Cerebellar cortex (tissue), 1 donor: ENCODE measurements at regions not wholly inside any gene's neighbourhood (a gene's known extent, or its start where the extent isn't known, plus 50 kb on each side); places are given as distances from the start of the nearest gene placed in this dataset.
"Not testable (repeated sequence)": the region's sequence is repeated elsewhere in the genome, so short reads cannot be mapped to it uniquely, and the experiment has no call there.

Experiments
- DNase-seq: peaks from one replicate; pipeline ENCODE4 v3.0.0-alpha.2; 2015; ENCODE audit warnings: low spot score

DNA sequence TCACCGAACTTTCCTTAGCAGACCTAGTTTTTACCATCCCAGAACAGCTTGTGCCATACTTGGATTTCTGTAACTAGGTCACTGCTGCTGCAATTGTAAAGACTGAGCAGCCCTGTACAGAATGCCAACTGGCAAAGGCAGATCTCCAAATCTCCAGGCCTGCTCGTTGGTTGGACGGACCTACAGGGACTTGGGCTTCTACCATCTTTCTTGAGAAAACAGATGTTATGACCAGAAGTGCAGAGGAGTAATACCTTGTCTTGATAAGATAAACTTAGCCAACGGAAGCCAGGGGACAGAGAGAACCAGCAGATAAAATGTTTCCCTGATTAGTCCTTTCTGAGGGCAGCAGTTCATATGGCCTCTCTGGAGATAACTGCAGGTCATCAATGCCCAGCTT, 304.1 kb downstream of the RFPL4B start:
- peak; percentile 70 for DNase-seq

DNA sequence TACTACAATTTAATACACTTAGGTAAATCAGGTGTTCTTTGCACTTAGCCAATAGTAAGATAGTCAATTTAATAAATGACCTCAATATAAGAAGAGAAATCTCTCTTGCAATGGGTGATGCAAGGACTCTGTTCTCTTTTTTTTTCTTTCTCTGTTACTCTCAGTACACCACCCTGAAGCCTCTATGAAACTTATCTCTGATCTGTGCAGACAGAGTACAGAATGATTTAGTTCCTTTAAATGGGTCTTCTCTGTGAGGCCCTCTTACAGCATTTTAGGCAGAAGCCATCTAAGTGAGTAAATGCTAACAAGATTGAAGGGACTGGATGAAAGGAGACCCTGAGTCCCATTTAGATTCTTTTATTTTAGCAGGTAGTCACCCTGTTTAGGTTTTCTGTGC, 312.8 kb downstream of the RFPL4B start:
- no peak for DNase-seq

DNA sequence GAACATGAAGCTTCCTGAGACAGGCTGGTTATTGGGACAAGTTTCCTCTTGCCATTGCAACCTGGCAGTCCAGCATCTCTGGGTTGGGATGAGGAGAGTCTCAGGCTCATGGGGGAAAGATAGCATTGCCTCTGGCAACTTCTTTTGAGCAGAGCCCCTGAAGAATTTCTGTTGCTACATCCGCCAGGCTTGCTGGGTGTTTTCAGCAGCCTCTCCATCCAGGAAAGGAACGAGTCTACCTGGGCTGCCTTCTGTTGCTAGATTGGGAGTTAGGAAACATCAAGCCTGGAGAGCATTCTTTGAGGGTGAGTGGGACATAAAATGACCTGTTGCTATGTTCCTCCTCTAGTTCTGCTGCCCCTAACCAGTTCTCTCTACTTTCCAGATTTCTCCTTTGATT, 313.5 kb downstream of the RFPL4B start:
- DNase-seq = no peak

DNA sequence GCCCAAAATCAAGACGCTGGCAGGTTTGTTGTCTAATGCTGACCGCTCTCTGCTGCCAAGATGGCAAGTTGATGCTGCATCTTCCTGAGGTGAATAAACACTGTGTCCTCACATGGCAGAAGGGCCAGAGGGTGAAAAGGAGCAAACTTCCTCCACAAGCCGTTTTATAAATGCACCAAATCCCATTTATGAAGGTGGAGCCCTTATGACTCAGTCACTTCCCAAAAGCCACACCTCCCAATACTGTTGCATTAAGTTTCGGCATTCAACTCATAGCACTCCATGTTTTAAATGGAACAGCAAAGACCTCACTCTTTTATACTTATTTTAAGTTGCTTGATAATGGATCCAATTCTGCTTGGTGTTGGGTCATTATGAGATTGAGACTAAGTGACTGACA, 316.6 kb downstream of the RFPL4B start:
- DNase-seq = no peak

DNA sequence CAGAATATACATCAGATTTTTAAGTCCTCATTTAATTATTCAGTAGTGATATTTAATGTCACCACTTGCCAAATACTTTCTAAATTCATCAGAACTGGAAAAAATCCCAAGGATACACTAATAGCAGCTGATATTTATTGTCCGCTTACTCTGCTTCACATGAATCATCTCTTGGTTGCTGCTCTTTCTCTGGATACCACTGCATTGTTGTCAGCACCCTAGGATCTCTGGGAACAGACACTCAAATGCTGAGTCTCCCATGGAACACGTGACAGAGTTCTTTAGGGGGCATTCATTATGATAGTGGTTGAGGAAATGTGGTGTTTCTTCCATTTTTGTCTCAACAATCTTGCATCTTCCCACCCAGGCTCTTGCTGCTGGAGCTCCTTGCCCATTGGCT, 318.0 kb downstream of the RFPL4B start:
- no peak for DNase-seq

DNA sequence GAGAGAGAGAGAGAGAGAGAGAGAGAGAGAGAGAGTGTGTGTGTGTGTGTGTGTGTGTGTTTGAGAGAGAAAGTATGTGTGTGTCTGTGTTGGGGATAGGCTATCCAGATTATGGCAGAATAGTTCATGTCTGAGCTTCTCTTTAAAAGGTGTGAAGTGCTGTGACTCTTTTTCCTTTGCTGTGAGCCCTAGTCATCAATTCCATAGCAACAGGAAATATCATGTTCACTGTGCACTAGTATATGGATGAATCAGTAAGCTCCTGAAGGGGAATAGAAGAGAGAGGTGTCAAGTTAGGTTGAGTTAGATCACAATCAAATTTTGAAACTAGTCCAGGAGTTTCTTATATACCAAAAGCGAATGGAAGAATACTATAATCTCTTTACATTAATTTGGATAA, 318.7 kb downstream of the RFPL4B start:
- no peak for DNase-seq

DNA sequence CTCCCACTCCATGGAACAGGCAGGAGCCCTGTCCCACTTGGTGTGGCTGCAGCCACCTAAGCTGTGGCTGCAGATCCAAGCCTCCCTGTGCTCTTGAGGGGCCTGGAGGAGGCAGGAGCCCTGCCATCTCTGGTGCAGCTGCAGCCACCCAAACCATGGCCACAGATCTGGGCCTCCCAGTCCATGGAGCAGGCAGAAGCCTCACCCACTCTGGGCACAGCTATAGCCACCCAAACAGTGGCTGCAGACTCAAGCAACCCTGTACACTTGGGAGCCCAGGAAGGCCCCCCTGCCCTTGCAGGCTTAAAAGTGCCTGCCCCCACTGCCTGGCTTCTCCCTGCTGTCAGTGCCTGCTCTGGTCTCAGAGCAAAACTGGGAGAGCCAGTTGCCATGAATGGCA, 320.3 kb downstream of the RFPL4B start:
- DNase-seq = no peak

DNA sequence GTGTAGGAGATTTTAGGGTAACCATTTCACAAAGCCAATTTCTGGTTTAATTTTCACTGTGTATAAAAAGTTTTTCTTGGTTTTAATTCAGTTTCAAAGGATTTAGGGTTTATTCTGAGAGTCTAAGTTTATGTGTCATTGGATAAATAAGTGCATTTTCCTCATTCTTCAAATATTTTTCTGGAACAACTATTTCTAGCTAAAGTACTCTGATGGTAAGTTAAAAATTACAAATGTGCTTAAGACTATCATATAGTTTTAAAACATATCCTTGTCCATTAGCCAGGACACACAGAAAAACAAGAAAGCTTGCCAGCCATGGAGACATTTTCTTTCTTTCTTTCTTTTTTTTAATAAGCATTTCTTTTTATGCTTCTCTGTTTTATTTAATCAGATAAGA, 333.0 kb downstream of the RFPL4B start:
- DNase-seq = no peak

DNA sequence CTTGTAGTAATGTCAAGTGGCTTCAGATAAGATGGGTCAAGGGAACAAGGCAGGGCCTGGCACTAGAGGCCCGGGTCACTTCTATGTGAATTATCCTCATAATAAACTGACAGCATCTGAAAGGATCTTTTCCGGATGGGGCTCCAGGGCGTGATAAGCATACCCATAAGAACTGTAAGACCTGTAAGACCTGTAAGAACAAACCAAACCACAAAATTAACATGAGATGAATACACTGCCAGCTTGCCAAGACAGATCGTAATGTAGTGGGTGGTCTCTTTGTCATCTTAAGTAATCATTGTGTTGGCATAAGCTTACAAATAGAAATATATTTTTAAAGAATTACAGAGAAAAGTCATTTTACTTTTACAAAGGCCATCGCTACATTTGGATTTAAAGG, 334.9 kb downstream of the RFPL4B start:
- no peak for DNase-seq

DNA sequence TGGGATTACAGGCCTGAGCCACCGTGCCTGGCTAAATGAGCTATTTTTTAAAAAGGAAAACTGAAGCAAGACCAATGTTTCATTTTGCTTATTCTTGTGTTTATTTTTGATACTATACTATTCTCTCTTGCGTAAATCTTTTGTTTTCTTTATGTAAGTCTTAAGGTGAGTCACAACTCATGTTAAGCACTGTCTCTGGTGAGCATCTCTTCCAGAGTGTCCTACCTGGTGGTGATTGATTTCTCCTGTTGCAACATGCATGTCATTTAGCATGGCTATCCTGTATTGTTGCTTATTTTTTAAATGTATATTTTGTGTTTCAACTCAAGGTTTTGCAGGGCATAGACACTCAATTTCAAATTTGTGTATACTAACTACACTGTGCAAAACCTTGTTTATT, 336.0 kb downstream of the RFPL4B start:
- DNase-seq = no peak

DNA sequence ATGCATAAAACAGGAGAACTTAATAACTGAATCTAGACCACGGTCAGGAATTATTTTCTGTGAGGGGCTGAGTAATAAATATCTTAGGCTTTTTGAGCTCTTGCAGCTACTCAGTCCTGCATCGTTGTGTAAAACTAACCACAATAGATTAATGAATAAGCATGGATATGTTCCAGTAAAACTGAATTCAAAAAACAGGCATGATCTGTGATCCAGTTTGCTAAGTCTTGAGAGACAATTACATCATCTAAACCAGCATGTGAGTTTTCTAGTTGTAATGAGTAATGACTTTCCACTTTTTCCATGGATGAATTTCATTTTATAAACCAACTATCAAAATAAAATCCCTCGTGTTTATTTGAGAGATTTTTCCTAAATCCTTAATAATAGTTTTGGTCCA, 336.8 kb downstream of the RFPL4B start:
- DNase-seq = no peak

DNA sequence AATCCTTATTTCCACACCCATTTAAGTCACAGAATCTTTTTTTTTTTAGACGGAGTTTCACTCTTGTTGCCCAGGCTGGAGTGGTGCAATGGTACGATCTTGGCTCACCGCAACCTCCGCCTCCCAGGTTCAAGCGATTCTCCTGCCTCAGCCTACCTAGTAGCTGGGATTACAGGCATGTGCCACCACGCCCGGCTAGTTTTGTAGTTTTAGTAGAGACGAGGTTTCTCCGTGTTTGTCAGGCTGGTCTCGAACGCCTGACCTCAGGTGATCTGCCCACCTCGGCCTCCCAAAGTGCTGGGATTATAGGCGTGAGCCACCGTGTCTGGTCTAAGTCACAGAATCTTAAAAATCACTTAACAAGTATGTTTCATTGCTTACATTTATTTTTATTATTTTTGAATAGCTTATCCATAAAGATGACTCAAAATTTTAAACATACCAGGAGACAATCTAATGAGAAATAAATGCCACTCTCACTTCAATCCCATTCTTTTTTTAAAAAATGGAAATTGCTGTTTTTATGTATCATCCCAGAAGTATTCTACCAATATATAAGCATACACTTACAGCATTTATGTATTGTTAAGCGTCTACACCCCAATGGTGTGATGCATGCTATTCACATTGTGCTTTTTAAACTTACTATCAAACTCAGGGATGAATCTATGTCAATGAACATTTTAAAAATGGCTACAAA, 338.5 kb downstream of the RFPL4B start:
- DNase-seq = not testable (repeated sequence)

DNA sequence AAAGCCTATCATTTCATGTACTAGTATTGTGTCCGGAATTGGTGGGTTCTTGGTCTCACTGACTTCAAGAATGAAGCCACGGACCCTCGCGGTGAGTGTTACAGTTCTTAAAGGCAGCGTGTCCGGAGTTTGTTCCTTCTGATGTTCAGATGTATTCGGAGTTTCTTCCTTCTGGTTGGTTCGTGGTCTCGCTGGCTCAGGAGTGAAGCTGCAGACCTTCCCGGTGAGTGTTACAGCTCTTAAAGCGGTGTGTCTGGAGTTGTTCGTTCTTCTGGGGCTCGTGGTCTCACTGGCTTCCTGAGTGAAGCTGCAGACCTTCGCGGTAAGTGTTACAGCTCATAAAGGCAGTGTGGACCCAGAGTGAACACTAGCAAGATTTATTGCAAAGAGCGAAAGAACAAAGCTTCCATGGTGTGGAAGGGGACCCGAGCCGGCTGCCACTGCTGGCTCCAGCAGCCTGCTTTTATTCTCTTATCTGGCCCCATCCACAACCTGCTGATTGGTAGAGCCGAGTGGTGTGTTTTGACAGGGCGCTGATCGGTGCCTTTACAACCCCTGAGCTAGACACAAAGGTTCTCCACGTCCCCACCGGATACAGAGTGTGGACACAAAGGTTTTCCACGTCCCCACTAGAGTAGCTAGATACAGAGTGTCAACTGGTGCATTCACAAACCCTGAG, 341.5 kb downstream of the RFPL4B start:
- DNase-seq = not testable (repeated sequence)

DNA sequence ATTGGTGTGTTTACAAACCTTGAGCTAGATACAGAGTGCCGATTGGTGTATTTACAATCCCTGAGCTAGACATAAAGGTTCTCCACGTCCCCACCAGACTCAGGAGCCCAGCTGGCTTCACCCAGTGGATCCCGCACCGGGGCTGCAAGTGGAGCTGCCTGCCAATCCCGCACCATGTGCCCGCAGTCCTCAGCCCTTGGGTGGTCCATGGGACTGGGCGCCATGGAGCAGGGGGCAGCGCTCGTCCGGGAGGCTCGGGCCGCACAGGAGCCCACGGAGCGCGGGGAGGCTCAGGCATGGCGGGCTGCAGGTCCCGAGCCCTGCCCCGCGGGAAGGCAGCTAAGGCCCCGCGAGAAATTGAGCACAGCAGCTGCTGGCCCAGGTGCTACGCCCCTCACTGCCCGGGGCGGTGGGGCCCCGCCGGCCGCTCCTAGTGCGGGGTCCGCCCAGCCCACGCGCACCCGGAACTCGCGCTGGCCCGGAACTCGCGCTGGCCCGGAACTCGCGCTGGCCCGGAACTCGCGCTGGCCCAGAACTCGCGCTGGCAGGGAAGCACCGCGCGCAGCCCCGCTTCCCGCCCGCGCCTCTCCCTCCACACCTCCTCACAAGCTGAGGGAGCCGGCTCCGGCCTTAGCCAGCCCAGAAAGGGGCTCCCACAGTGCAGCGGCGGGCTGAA, 342.2 kb downstream of the RFPL4B start:
- DNase-seq = not testable (repeated sequence)

DNA sequence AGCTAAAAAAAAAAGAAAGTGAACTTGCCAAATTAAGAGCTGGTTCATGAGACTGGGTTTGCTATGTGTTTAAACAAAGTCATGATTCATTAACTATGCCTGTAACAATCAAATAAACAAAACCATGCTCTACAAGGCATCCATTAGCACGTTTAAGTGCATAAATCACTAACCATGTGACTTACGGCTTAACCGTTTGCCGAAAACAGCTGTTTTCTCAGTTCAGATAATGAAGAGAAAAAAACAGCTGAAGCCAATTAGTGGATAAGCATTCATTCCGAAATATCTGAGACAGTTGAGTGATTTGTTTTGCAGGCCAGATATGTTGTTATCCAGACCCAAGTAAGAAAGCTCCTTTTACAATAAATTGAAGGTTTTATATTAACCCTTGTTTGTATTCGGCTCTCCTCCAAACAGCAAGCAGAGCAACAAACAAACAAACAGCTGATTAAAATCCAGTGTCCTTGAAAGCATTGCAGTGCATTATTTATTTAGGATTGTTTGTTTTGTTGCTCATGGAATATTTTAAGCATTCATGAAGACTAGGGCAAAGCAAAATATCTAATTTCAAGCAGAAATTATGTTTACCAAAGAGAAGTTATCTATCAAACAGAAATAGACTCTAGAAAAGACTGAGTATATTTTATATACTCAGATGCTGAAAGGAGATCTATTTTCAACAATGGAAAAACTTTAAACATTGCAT, 343.5 kb downstream of the RFPL4B start:
- no peak for DNase-seq

DNA sequence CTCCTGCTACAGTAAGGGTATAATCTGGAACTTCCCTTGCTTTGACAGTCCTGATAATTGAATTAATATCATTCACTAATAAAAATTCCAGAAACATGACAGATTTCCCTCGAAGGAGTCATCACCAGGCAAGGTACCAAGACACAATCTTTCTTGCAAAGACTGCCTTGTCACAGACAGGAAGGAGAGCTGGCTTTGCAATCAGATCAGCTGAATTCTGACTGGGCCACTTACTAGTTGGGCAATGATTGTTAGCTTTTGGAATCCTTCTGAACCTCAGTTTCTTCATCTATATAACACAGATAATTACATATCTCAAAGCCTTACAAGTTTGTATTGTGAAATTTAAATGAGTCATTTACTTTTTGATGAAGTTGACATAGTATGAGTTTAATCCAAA, 344.2 kb downstream of the RFPL4B start:
- no peak for DNase-seq

DNA sequence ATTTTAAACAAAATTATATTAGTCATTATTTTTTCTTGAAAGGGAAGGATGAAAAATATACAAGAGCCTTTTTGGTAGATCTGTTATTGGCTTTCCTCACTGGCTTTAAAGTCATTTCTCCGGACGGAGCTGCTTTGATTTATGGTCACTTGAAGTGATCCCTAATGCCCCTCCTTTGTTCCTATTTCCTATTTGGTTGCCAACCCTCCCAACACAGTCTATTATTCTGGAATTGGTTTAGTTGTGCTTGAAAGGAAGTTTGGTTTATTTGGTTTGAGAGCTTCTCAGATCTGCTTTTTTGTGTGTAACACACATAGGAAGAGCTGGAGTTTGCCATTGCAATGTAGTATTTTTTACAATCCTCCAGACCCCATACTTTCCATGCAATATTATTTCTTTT, 347.9 kb downstream of the RFPL4B start:
- no peak for DNase-seq

DNA sequence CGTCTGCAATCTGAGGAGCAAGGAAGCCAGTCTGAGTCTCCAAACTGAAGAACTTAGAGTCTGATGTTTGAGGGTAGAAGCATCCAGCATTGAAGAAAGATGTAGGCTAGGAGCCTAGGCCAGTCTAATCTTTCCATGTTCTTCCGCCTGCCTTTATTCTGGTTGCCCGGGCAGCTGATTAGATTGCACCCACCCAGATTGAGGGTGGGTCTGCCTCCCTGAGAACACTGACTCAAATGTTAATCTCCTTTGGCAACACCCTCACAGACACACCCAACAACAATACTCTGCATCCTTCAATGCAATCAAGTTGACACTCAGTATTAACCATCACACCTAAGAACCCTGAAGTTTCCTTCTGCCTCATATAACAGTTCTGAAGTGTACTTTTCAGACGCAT, 350.1 kb downstream of the RFPL4B start:
- no peak for DNase-seq

DNA sequence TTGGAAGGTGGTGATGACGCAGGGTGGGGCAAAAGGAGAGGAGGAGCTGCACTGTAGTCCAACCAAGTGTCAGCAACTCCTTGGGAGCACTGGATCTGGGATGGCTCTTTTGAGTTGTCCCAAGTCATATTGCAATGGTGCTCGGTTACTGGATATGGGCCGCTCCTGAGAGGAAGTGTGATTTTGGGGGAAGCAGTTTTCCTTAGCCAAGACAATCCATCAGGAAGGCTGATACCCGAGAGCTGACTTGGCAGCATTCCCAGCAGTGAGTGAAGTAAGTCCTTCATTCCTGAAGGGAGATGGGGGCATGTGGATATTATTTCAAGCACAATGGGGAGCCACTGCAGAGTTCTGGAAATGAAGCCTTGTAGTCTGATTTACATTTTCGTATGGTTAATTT, 354.1 kb downstream of the RFPL4B start:
- no peak for DNase-seq

DNA sequence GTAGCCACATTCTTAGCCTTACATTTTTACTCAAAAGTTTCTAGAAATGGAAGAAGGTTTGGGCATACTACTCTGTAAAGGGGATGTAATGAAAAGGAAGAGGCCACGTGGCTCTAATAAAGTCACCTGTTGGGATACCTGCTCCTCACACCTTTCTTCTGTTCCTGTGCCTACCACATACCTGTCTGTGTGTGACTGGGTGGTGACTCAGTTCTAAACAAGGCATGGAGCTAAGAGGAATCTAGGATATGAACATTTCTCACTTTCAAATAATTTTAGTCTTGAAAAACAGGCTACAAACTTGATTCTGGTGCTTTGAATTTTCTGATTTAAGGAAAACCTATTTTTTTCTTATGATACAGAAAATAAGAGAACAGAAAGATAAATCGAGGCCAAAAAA, 363.6 kb downstream of the RFPL4B start:
- DNase-seq = no peak

DNA sequence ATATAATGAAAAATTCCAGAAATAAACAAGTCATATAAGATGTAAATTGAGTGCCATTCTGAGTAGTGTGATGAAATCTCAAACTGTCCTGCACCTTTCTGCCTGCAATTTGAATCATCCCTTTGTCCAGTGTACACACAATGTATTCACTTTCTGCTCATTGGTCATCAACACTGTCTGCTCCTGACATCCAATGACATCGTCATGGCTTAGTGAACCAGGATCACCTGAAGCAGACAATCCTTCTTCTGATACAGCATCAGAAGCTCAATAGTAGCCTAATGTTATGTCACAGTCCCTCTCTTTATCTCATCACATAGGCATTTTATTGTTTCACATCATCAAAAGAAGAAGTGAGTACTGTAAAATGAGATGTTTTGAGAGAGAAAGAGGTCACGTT, 366.3 kb downstream of the RFPL4B start:
- DNase-seq = no peak

DNA sequence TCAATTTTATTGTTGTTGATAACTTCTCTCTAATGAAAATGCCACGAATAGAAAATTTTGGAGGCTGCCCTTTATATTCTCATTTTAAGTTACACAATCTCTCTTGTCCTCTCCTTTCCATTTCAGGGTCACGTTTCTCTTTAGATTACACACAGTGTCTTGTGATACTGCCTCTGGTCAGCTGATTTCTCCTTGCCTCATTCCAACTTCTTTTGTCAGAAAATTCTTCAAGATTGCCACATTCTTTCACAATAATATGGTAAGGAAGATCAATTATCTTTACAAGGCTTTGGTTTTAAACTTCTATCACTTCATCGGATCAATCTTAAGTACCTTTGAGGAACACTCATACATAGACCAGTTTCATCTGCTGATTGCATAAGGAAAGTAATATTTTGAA, 370.3 kb downstream of the RFPL4B start:
- DNase-seq = no peak

DNA sequence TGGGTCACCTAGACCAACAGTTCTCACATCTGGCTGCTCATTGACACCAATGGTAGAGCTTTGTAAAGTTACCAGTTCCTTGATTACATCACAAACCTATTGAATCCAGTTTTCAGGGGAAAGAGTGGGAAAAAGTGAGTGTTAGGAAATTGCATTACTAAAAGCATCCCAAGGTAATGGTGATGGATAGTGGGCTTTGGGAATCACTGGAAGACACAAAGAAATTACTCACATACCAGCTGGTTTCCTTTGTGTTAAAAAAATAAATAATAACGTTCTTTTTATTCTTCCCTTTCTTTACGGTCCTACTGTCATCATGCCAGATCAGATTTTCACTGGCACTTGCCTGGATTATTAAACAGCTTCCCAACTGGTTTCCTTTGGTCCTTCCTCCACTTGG, 370.7 kb downstream of the RFPL4B start:
- DNase-seq = no peak
